Smooth muscle cell (in vitro differentiated cells): ENCODE measurements at regions not wholly inside any gene's neighbourhood (a gene's known extent, or its start where the extent isn't known, plus 50 kb on each side); places are given as distances from the start of the nearest gene placed in this dataset.

ENCODE experiments used
- DNase-seq: peaks from one replicate; lab custom pipeline; 2025; ENCODE audit not compliant: unreplicated experiment; lab: John Stamatoyannopoulos, UW
- H2AFZ ChIP-seq: fragments of 200-600 bp; sonication (generic); 2 replicates; pipeline ENCODE4 v1.6.0; 2016; ENCODE audit warnings: antibody characterized with exemption, low read depth, mild to moderate bottlenecking
- H3F3A ChIP-seq: fragments of 200-600 bp; sonication (generic); 2 replicates; pipeline ENCODE4 v1.6.0; 2017; ENCODE audit warnings: antibody characterized with exemption, low read depth
- H3K27ac ChIP-seq: fragments of 200-600 bp; sonication (generic); 2 replicates; pipeline ENCODE4 v1.5.1; 2016; ENCODE audit warnings: low read depth, mild to moderate bottlenecking
- H3K27me3 ChIP-seq: fragments of 200-600 bp; sonication (generic); 2 replicates; pipeline ENCODE4 v1.6.1; 2016; ENCODE audit warnings: low read depth, mild to moderate bottlenecking
- H3K36me3 ChIP-seq: fragments of 200-600 bp; sonication (generic); 2 replicates; pipeline ENCODE4 v1.5.1; 2016; ENCODE audit warnings: low read depth
- H3K4me1 ChIP-seq: fragments of 200-600 bp; sonication (generic); 2 replicates; pipeline ENCODE4 v1.5.1; 2016; ENCODE audit warnings: low read depth
- H3K4me2 ChIP-seq: fragments of 200-600 bp; sonication (generic); 2 replicates; pipeline ENCODE4 v1.6.0; 2016; ENCODE audit warnings: mild to moderate bottlenecking
- H3K4me3 ChIP-seq: fragments of 200-600 bp; sonication (generic); 2 replicates; pipeline ENCODE4 v1.5.1; 2016; ENCODE audit warnings: mild to moderate bottlenecking
- H3K79me2 ChIP-seq: fragments of 200-600 bp; sonication (generic); 2 replicates; pipeline ENCODE4 v1.6.0; 2016; ENCODE audit warnings: low read depth, mild to moderate bottlenecking
- H3K9ac ChIP-seq: fragments of 200-600 bp; sonication (generic); 2 replicates; pipeline ENCODE4 v1.6.0; 2016; ENCODE audit warnings: low read depth
- H3K9me3 ChIP-seq: fragments of 200-600 bp; sonication (generic); replicated peaks from 2 replicates; pipeline ENCODE4 v1.5.1; 2016; ENCODE audit warnings: low read depth
- H4K20me1 ChIP-seq: fragments of 200-600 bp; sonication (generic); 2 replicates; pipeline ENCODE4 v1.6.0; 2016; ENCODE audit warnings: low read depth
- CTCF ChIP-seq: fragments of 200-600 bp; sonication (generic); IDR thresholded peaks from 2 replicates; pipeline ENCODE4 v1.5.1; 2017; ENCODE audit warnings: borderline replicate concordance, mild to moderate bottlenecking, antibody characterized with exemption; ENCODE audit not compliant: insufficient read depth, poor library complexity, severe bottlenecking
- WGBS: methylation state at CpG from one replicate; pipeline ENCODE4 v1.1.7; 2016; ENCODE audit warnings: low lambda C conversion rate; 5-methylcytosine and 5-hydroxymethylcytosine counted together

DNA sequence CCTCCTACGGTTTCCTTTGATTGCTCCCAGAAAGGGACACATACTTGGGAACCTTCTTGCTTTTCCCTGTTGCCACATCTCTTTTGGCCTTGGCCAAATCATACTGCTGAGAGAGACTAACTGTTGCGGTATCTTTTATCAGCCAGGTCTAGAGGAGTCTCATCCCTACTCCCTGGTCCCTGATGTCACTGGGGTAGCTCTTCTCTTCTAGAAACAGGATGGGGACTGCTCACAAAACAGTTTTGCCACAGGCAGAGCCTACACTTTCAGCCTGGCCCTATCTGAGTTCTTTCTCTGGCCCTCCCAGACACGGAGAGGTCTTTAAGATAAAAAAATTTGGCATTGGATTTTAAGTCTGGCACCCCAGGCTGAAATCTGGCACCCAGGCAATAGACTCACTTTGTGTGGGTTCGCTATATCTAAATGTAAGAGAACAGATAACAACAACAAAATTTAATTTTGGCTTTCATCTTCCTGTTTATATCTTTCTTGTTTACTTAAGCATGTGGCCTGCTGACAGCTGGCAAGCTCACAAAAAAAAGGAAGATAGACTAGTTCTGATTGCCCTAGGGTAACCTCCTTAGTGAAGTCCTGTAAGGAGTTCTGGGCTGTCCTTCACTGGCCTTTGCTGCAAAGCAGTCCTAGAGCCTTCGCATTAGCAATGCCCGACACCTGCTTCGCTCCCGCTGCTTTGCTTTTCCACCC lies 228.3 kb upstream of the NPVF start:
- WGBS, result 74% methylated on average over 8 of the region's 8 CpGs
- Histone ChIP-seq H4K20me1 (no peaks in the 10 kb centered on the region), H3K4me3 (no peak overlapping the region), H2AFZ (no peak overlapping the region), H3K36me3 (no peaks in the 10 kb centered on the region), H3K9ac (no peak overlapping the region), H3K9me3 (no peaks in the 10 kb centered on the region), H3F3A (peaks cover 3% of the 10 kb centered on the region), H3K79me2 (no peaks in the 10 kb centered on the region), H3K4me2 (no peak overlapping the region), H3K27me3 (peaks cover 40% of the 10 kb centered on the region), H3K27ac (no peak overlapping the region), H3K4me1 (no peaks in the 10 kb centered on the region)
- TF ChIP-seq CTCF, result no peak
- DNase-seq, result no peak

- no peak for TF ChIP-seq CTCF
- Histone ChIP-seq H2AFZ (no peak overlapping the region), H3K4me2 (no peak overlapping the region), H4K20me1 (no peaks in the 10 kb centered on the region), H3K27me3 (peaks cover 58% of the 10 kb centered on the region), H3K9me3 (no peaks in the 10 kb centered on the region), H3K27ac (no peak overlapping the region), H3K79me2 (no peaks in the 10 kb centered on the region), H3K36me3 (no peaks in the 10 kb centered on the region), H3K4me1 (no peaks in the 10 kb centered on the region), H3K9ac (no peak overlapping the region), H3F3A (peaks cover 3% of the 10 kb centered on the region), H3K4me3 (no peak overlapping the region)
- DNase-seq, result no peak
Observed at GRCh38 chr7:25459057-25459456, 230.8 kb upstream of the NPVF start.

DNA sequence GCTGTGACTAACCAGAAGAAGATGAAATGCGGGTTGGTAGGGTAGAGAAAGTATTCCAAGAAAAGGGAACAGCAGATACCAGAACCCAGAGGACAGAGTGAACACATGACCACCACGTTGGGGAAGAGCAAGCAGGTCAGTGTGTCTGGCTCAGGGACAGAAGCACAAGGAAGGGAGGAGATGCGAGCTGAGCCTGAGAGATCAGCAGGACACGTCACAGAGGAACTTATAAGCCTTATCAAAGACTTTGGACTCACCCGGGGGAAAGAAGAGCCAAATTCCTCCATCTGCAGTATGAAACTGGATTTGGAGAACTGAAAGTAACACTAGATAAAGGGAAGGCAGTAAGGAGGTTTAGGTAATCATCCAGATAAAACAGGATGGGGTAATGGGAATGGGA lies 232.1 kb upstream of the NPVF start:
- no peak for DNase-seq
- Histone ChIP-seq H3K27ac (no peak overlapping the region), H2AFZ (no peak overlapping the region), H3K4me1 (no peaks in the 10 kb centered on the region), H3K4me3 (no peak overlapping the region), H4K20me1 (no peaks in the 10 kb centered on the region), H3K79me2 (no peaks in the 10 kb centered on the region), H3F3A (no peaks in the 10 kb centered on the region), H3K9me3 (no peaks in the 10 kb centered on the region), H3K36me3 (no peaks in the 10 kb centered on the region), H3K4me2 (no peak overlapping the region), H3K27me3 (peaks cover 72% of the 10 kb centered on the region), H3K9ac (no peak overlapping the region)
- no peak for TF ChIP-seq CTCF
- WGBS, result 65% methylated on average over 5 of the region's 5 CpGs

- Histone ChIP-seq H3K27me3 (peaks cover 38% of the 10 kb centered on the region), H3K36me3 (no peaks in the 10 kb centered on the region), H3K4me3 (no peak overlapping the region), H2AFZ (no peak overlapping the region), H3K9ac (no peak overlapping the region), H3K4me1 (no peaks in the 10 kb centered on the region), H3K9me3 (no peaks in the 10 kb centered on the region), H4K20me1 (no peaks in the 10 kb centered on the region), H3K27ac (no peak overlapping the region), H3K79me2 (no peaks in the 10 kb centered on the region), H3K4me2 (no peak overlapping the region), H3F3A (no peaks in the 10 kb centered on the region)
- 88% methylated on average over 6 of the region's 6 CpGs for WGBS
- TF ChIP-seq CTCF, result no peak
- DNase-seq, result no peak
Observed at GRCh38 chr7:25469669-25470068, 241.4 kb upstream of the NPVF start.
